Skin of body (tissue), 1 donor: ENCODE measurements at regions not wholly inside any gene's neighbourhood (a gene's known extent, or its start where the extent isn't known, plus 50 kb on each side); places are given as distances from the start of the nearest gene placed in this dataset.
A peak's percentile ranks its signal among the peaks of the same experiment; 100 is the strongest.
"Not testable (repeated sequence)": the region's sequence is repeated elsewhere in the genome, so short reads cannot be mapped to it uniquely, and the experiment has no call there.

Experiments
- DNase-seq: peaks from one replicate; lab custom pipeline; 2025; lab: John Stamatoyannopoulos, UW

- no peak for DNase-seq
These were observed 131.1 kb upstream of the FAM98A start for GRCh38 chr2:33730193-33730592.

DNA sequence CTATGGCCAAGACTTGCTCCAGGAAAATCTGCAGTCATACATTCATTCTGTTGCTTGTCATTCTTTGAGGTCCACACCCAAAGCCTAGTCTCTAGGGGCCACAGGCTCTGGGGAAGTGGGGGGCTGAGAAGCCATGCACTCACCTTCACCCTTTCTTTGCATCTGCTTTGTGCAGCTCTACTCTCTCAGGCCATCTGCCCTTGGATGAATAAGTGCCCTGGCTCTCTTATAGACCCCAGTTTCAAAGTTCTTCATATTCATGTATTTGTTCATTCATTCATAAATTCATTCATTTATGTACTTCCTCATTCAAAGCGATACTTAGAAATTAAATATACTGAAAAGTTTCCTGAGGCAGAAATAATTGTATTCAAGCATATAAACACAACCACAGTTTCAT is 130.3 kb upstream of the FAM98A start:
- DNase-seq, result no peak

DNA sequence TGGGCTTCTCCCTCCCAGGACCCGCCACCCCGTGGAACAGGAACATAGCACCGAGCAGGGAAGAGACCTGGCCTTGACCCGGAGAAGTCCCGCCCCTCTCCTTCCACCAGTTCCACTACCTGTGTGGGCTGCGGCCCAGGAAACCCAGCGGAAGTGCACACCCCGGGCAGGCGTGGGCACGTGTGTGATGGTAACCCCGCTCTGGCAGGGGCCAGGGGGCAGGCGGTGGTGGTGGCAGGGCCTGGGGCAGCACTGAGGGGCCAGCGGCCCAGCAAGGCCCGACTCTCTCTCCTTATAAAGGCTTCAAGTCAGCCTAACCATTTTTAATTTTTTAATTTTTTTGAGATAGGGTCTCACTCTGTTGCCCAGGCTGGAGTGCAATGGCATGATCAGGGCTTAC is 129.0 kb upstream of the FAM98A start:
- DNase-seq, result no peak

DNA sequence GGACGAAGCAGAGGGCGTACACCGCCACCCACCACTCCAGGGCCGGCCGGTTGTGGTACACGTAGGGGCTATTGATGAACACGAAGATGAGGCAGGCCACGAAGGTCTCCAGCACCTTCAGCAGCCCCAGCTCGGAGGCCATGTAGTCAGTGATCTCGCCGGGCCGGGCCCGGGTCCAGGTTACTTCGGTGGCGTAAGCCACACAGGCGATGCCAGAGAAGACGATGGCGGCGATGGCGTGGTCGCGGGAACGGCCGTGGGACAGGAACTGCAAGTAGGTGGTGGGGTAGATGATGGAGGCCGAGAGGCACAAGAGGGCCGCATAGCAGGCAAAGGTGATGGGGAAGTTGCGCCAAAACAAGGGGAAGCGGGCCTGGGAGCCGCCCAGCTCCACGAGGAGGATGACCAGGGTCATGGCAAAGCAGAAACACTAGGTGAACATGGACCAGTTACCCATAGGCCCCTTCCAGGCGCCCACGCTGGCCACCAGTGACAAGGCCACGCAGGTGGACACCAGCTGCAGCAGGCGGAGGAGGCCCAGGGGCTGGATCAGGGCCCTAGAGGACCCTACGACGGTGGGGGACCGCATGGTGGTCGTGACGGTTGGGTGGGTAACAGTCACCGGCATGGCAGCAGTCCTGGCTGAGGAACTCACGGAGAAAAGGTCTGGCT is 128.4 kb upstream of the FAM98A start:
- DNase-seq, result no peak

- DNase-seq, result no peak
These were observed 127.3 kb upstream of the FAM98A start for GRCh38 chr2:33726415-33726814.

GRCh38 chr2:33723329-33723728 is 124.2 kb upstream of the FAM98A start:
- DNase-seq, result no peak

DNA sequence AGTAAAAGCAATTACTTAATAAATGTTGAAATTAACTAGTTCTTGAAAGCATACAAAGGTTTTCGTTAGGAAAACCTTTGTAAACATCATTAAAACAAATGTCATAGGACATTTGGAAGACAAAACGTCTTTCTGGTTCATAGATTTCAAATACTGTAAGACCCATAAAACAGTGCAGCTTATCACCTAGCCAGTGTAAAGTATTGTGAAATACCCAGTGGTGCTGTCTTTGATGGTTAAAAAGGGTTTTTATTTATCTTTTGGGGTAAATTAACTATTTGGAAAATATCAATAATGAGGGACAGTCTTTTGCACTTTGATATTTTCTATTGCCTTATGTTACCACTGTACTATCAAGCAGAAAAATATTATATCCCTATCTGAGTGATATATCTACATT is 120.0 kb upstream of the FAM98A start:
- DNase-seq, result no peak

GRCh38 chr2:33712674-33713073 is 113.6 kb upstream of the FAM98A start:
- DNase-seq, result no peak

DNA sequence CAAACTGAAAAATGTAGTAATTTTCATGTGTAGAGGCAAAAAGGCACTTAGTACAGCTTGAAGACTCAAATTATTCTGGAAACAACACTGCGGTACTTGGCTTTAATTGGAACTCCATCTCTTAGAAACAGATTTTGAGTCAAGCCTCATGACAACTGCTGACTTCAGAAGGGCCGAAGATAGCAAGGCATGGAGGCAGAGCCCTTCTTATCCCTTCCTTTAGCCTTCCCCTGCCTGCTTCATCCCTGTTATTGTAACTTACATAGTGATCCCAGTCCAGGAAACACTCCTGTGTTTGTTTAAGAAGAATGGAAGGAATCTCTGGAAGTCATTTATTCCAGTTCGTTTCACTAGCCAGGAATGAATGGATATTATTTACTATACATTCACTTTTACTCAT is 110.9 kb upstream of the FAM98A start:
- DNase-seq, result no peak

- DNase-seq, result no peak
These were observed 108.2 kb upstream of the FAM98A start for GRCh38 chr2:33707312-33707711.

- DNase-seq, result no peak
These were observed 107.3 kb upstream of the FAM98A start for GRCh38 chr2:33706410-33706809.

GRCh38 chr2:33704406-33704855 is 105.3 kb upstream of the FAM98A start:
- no peak for DNase-seq

DNA sequence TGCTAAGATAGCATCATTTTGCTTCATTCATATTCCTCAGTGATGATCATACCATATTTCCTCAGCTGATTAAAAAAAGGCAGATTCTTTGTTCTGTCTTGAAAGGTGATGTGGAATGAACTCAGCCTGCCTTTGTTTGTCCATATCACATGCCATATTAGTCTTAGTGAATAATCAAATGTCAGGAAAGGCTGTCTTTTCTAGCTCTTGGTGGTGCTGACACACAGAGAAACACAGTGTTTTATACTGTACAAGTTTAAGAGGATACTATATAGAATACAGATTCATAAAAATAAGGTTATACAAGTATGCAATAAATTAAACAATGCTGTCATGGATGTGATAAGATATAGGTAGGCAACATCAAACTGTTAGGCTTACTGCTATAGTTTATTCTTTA is 97.1 kb upstream of the FAM98A start:
- no peak for DNase-seq

GRCh38 chr2:33694904-33695303 is 95.8 kb upstream of the FAM98A start:
- no peak for DNase-seq

DNA sequence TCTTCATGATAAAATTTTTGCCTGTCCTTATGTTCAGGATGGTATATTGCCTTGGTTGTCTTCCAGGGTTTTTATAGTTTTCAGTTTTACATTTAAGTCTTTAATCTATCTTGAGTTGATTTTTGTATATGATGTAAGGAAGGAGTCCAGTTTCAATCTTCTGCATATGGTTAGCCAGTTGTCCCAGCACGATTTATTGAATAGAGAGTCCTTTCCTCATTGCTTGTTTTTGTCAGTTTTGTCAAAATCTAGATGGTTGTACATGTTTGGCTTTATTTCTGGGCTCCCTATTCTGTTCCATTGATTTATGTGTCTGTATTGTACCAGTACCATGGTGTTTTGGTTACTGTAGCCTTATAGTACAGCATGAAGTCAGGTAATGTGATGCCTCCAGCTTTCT is 91.6 kb upstream of the FAM98A start:
- not testable (repeated sequence) for DNase-seq

- peak; percentile 33 for DNase-seq
These were observed 82.3 kb upstream of the FAM98A start for GRCh38 chr2:33681364-33681757.

GRCh38 chr2:33680644-33681363 is 81.7 kb upstream of the FAM98A start:
- DNase-seq, result no peak

GRCh38 chr2:33678436-33678835 is 79.3 kb upstream of the FAM98A start:
- DNase-seq, result no peak

DNA sequence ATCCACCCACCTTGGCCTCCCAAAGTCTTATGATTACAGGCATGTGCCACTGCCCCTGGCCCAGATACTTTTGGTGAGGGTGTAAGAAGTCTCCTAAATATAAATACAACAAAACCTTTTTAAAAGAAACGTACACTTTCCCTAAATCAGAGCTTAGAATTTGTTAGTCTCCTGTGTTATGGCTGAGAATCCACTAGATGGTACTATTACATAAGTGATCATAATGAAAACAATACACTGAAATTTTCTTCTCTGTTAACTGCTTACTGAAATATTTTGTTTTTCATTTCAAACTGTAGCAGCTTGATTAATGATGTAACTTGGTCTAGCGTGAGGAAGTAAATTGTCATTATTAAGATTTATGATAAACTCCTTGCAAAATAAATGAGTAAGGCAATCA is 74.8 kb upstream of the FAM98A start:
- DNase-seq, result peak; percentile 37

GRCh38 chr2:33672896-33673295 is 73.8 kb upstream of the FAM98A start:
- DNase-seq, result no peak

DNA sequence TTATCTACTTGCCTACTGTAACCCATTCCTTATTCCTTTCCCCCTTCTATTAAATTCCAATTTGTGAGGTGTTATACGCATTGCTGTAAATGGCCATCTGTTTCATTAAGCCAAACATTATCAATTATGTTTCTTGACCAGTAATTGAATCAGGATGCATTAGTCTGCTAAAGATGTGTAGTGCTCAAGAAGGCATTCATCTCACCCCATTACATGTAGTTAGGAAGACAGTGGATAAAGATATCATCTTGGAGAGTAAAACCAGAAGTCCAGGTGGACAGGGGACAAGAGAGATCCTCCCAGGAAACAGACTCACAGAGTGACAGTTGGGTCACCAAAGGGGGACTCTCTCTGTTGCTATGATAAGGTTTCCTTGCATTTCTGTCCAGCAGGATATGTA is 73.3 kb upstream of the FAM98A start:
- DNase-seq, result no peak

DNA sequence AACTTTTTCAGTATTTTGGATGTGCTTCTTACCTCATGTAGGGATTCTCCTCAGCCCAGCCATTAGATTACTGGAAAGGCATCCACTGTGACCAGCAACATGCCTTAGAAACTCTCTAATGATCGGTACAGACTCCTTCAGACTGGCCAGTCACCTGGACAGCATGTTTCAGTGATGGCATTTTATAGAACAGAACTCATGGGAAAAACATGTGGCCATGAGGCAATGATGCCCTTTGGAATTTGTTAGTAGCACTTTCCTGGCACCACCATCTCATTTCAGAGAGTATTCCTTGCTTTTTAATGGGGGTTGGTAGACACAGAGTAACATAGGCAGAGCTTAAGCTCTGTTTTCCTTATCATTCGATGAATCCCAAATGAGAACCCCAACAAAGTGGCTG is 72.1 kb upstream of the FAM98A start:
- DNase-seq, result no peak

GRCh38 chr2:33670392-33670937 is 71.4 kb upstream of the FAM98A start:
- DNase-seq, result no peak
